IMR-90 (cell line): ENCODE measurements at regions not wholly inside any gene's neighbourhood (a gene's known extent, or its start where the extent isn't known, plus 50 kb on each side); places are given as distances from the start of the nearest gene placed in this dataset.
A peak's percentile ranks its signal among the peaks of the same experiment; 100 is the strongest.

Experiments
- ATAC-seq: fragments of 200-7000 bp; cut with Tn5 transposase; 2 replicates; pipeline ENCODE4 v1.9.1; 2020; ENCODE audit warnings: low read depth, mild to moderate bottlenecking, moderate library complexity
- BruUV-seq: library from RNA; stranded (reverse); fragments of 400-500 nt; replicated peaks from 2 replicates; lab custom pipeline; 2021; lab: Mats Ljungman, UMichigan
- CTCF ChIA-PET: fragments of 300-600 bp; formaldehyde crosslinking; extraction: SDS; loops from one replicate; lab custom pipeline; 2021; ENCODE audit warnings: antibody characterized with exemption; lab: Yijun Ruan, JAX
- POLR2A ChIA-PET: fragments of 300-600 bp; sonication (Branson Sonifier 250); formaldehyde crosslinking; loops from one replicate; lab custom pipeline; 2022; ENCODE audit warnings: antibody characterized with exemption; ENCODE audit not compliant: unreplicated experiment; lab: Charles Lee
- DNase-seq: peaks from one replicate; pipeline ENCODE4 v3.0.0; 2013
- H2AFZ ChIP-seq: replicated peaks from 2 replicates; pipeline ENCODE3; 2013; ENCODE audit warnings: low read length, mild to moderate bottlenecking; ENCODE audit not compliant: poor library complexity
- H2AK5ac ChIP-seq: 2 replicates; pipeline ENCODE4 v1.6.1; 2013; ENCODE audit warnings: low read depth, low read length, inconsistent platforms
- H2AK9ac ChIP-seq: replicated peaks from 2 replicates; pipeline ENCODE3; 2013; ENCODE audit warnings: mild to moderate bottlenecking, low read depth, low read length, moderate library complexity; ENCODE audit not compliant: poor library complexity
- H2BK120ac ChIP-seq: 2 replicates; pipeline ENCODE4 v1.6.1; 2013; ENCODE audit warnings: low read depth, low read length, inconsistent platforms
- H2BK15ac ChIP-seq: 3 replicates; pipeline ENCODE4 v1.6.1; 2013; ENCODE audit warnings: low read depth, low read length, inconsistent platforms
- H2BK20ac ChIP-seq: 2 replicates; pipeline ENCODE4 v1.6.1; 2013; ENCODE audit warnings: low read depth, mild to moderate bottlenecking, inconsistent platforms, low read length, moderate library complexity
- H2BK5ac ChIP-seq: 2 replicates; pipeline ENCODE4 v1.6.1; 2013; ENCODE audit warnings: mild to moderate bottlenecking, low read depth, low read length, inconsistent platforms; ENCODE audit not compliant: poor library complexity, severe bottlenecking
- H3K14ac ChIP-seq: replicated peaks from 2 replicates; pipeline ENCODE4 v1.6.1; 2013; ENCODE audit warnings: low read depth, low read length, inconsistent platforms
- H3K18ac ChIP-seq: 2 replicates; pipeline ENCODE4 v1.6.1; 2013; ENCODE audit warnings: low read depth, low read length, control low read depth
- H3K23ac ChIP-seq: 2 replicates; pipeline ENCODE4 v1.6.1; 2013; ENCODE audit warnings: low read depth, low read length, inconsistent platforms
- H3K27ac ChIP-seq: 2 replicates; pipeline ENCODE4 v1.5.1; 2013; ENCODE audit warnings: mild to moderate bottlenecking, control low read depth, low read length; ENCODE audit not compliant: insufficient read depth
- H3K27me3 ChIP-seq: 2 replicates; pipeline ENCODE4 v1.6.1; 2013; ENCODE audit warnings: low read length; ENCODE audit not compliant: control insufficient read depth, insufficient read depth
- H3K36me3 ChIP-seq: 2 replicates; pipeline ENCODE4 v1.6.1; 2013; ENCODE audit warnings: low read length, mixed read lengths; ENCODE audit not compliant: control insufficient read depth, insufficient read depth
- H3K4ac ChIP-seq: 2 replicates; pipeline ENCODE4 v1.6.1; 2013; ENCODE audit warnings: low read depth, low read length, inconsistent platforms
- H3K4me1 ChIP-seq: 2 replicates; pipeline ENCODE4 v1.6.1; 2013; ENCODE audit warnings: low read length, mixed read lengths; ENCODE audit not compliant: control insufficient read depth, insufficient read depth
- H3K4me2 ChIP-seq: 2 replicates; pipeline ENCODE4 v1.6.1; 2013; ENCODE audit warnings: low read depth, mild to moderate bottlenecking, control low read depth, low read length, moderate library complexity
- H3K4me3 ChIP-seq: 2 replicates; pipeline ENCODE4 v1.5.1; 2013; ENCODE audit warnings: low read depth, mild to moderate bottlenecking, control low read depth, low read length, moderate library complexity; ENCODE audit not compliant: insufficient read depth
- H3K56ac ChIP-seq: 2 replicates; pipeline ENCODE4 v1.6.1; 2013; ENCODE audit warnings: low read length, inconsistent platforms; ENCODE audit not compliant: insufficient read depth; ENCODE audit errors: extremely low read depth
- H3K79me1 ChIP-seq, 2 experiments: 2 replicates each; pipeline ENCODE4 v1.6.1; 2013; ENCODE audit warnings: low read length in 2 of 2, inconsistent platforms in 1 of 2, low read depth in 1 of 2
- H3K9ac ChIP-seq: 2 replicates; pipeline ENCODE4 v1.6.1; 2013; ENCODE audit warnings: low read depth, low read length, control low read depth
- H3K9me1 ChIP-seq: 2 replicates; pipeline ENCODE4 v1.6.1; 2013; ENCODE audit warnings: low read length, inconsistent platforms; ENCODE audit not compliant: insufficient read depth
- H3K9me3 ChIP-seq: 2 replicates; pipeline ENCODE4 v1.6.1; 2013; ENCODE audit warnings: low read length; ENCODE audit not compliant: control insufficient read depth, insufficient read depth
- H4K20me1 ChIP-seq: 2 replicates; pipeline ENCODE4 v1.6.1; 2013; ENCODE audit warnings: low read length, inconsistent platforms; ENCODE audit not compliant: insufficient read depth
- H4K5ac ChIP-seq: 2 replicates; pipeline ENCODE4 v1.6.1; 2013; ENCODE audit warnings: mild to moderate bottlenecking, low read depth, low read length, control low read depth
- H4K8ac ChIP-seq, 2 experiments: 2 replicates each; pipeline ENCODE4 v1.6.1; 2013; ENCODE audit warnings: low read depth in 2 of 2, low read length in 2 of 2, control low read depth in 1 of 2, inconsistent platforms in 1 of 2
- H4K91ac ChIP-seq: 2 replicates; pipeline ENCODE4 v1.6.1; 2013; ENCODE audit warnings: low read depth, low read length, inconsistent platforms; ENCODE audit not compliant: insufficient read depth
- BHLHE40 ChIP-seq: fragments of 150-350 bp; IDR thresholded peaks from 2 replicates; pipeline ENCODE4 v1.6.1; 2016; ENCODE audit warnings: mild to moderate bottlenecking, low read depth, low read length
- CEBPB ChIP-seq: IDR thresholded peaks from 2 replicates; pipeline ENCODE4 v1.6.1; 2012; ENCODE audit warnings: low read depth, low read length, improper control_type of control experiment
- CHD1 ChIP-seq: IDR thresholded peaks from 2 replicates; pipeline ENCODE4 v1.6.1; 2012; ENCODE audit warnings: low read depth, low read length, improper control_type of control experiment
- CTCF ChIP-seq: conservative IDR thresholded peaks from 2 replicates; pipeline ENCODE4 v1.5.1; 2012; ENCODE audit warnings: mild to moderate bottlenecking, low read depth, low read length, improper control_type of control experiment
- ELK1 ChIP-seq: fragments of 150-350 bp; IDR thresholded peaks from 2 replicates; pipeline ENCODE4 v1.6.1; 2016; ENCODE audit warnings: low read depth, mild to moderate bottlenecking, low read length, moderate library complexity, borderline replicate concordance
- FOS ChIP-seq: fragments of 150-350 bp; IDR thresholded peaks from 2 replicates; pipeline ENCODE4 v1.6.1; 2016; ENCODE audit warnings: low read depth, low read length
- MAFK ChIP-seq: IDR thresholded peaks from 2 replicates; pipeline ENCODE4 v1.6.1; 2012; ENCODE audit warnings: low read depth, low read length, improper control_type of control experiment
- MAZ ChIP-seq: IDR thresholded peaks from 2 replicates; pipeline ENCODE4 v1.6.1; 2012; ENCODE audit warnings: low read depth, mild to moderate bottlenecking, low read length, improper control_type of control experiment, moderate library complexity, borderline replicate concordance
- MXI1 ChIP-seq: IDR thresholded peaks from 2 replicates; pipeline ENCODE4 v1.6.1; 2012; ENCODE audit warnings: low read depth, mild to moderate bottlenecking, low read length, moderate library complexity, borderline replicate concordance
- NFE2L2 ChIP-seq: fragments of 150-350 bp; IDR thresholded peaks from 2 replicates; pipeline ENCODE4 v1.6.1; 2016; ENCODE audit warnings: low read depth, mild to moderate bottlenecking, low read length
- POLR2A ChIP-seq: IDR thresholded peaks from 2 replicates; pipeline ENCODE4 v1.6.1; 2012; ENCODE audit warnings: mild to moderate bottlenecking, low read depth, low read length
- RAD21 ChIP-seq: IDR thresholded peaks from 2 replicates; pipeline ENCODE4 v1.6.1; 2012; ENCODE audit warnings: low read length, improper control_type of control experiment
- RCOR1 ChIP-seq: IDR thresholded peaks from 2 replicates; pipeline ENCODE4 v1.6.1; 2012; ENCODE audit warnings: mild to moderate bottlenecking, low read length, improper control_type of control experiment; ENCODE audit not compliant: insufficient replicate concordance
- RFX5 ChIP-seq: IDR thresholded peaks from 2 replicates; pipeline ENCODE4 v1.8.0; 2012; ENCODE audit warnings: low read depth, mild to moderate bottlenecking, low read length, moderate library complexity
- SMC3 ChIP-seq: fragments of 150-350 bp; IDR thresholded peaks from 2 replicates; pipeline ENCODE4 v1.6.1; 2016; ENCODE audit warnings: low read depth, mild to moderate bottlenecking, antibody characterized with exemption, low read length, moderate library complexity
- USF2 ChIP-seq: fragments of 150-350 bp; IDR thresholded peaks from 2 replicates; pipeline ENCODE4 v1.6.1; 2017; ENCODE audit warnings: mild to moderate bottlenecking, antibody characterized with exemption, low read length, low read depth
- WGBS, 2 experiments: methylation state at CpG; one replicate each; pipeline versions ENCODE4 v1.1.5 to v1.1.7; 2013; ENCODE audit warnings: missing lambda C conversion rate in 2 of 2; ENCODE audit not compliant: insufficient read length in 1 of 2; ENCODE audit errors: extremely low coverage in 2 of 2; 5-methylcytosine and 5-hydroxymethylcytosine counted together
- dilution Hi-C: fragments of 300-500 bp; cut with HindIII; formaldehyde crosslinking; loops from one replicate; pipeline ENCODE4 v1.14.3; 2018; ENCODE audit warnings: low sequenced_read_pairs; ENCODE audit not compliant: unreplicated experiment
- in situ Hi-C: fragments of 300-500 bp; cut with MboI; formaldehyde crosslinking; loops from 3 replicates; pipeline ENCODE4 v1.14.3; 2019; ENCODE audit warnings: low sequenced_read_pairs, inconsistent platforms, mixed read lengths
- intact Hi-C: fragments of 100-400 bp; cut with micrococcal nuclease; formaldehyde crosslinking; loops from 2 replicates; pipeline ENCODE4 v1.10.0; 2022

- no peak overlapping the region for H4K5ac ChIP-seq
- ChIA-PET POLR2A (no interaction called here), CTCF (no interaction called here)
- H3K4me1 ChIP-seq = peaks cover 2% of the 10 kb centered on the region
- H3K56ac ChIP-seq = no peak overlapping the region
- peak overlapping the region; percentile 83; the same call in 2 of the 3 replicates for H2BK15ac ChIP-seq
- intact Hi-C loops = no loop called here
- H3K9ac ChIP-seq = no peak overlapping the region
- H3K4ac ChIP-seq = no peak overlapping the region
- H2AK9ac ChIP-seq = no peak overlapping the region
- no peak overlapping the region for H2BK5ac ChIP-seq
- H3K9me3 ChIP-seq = peaks cover 4% of the 10 kb centered on the region
- H4K20me1 ChIP-seq = no peaks in the 10 kb centered on the region
- H2BK20ac ChIP-seq = no peak overlapping the region
- DNase-seq (no peak), ATAC-seq (no peak)
- no peak overlapping the region for H4K91ac ChIP-seq
- no peak overlapping the region for H2AK5ac ChIP-seq
- H3K9me1 ChIP-seq = no peaks in the 10 kb centered on the region
- no peak overlapping the region for H2AFZ ChIP-seq
- H3K14ac ChIP-seq = no peak overlapping the region; the same call in 1 of the 2 replicates
- TF ChIP-seq RCOR1 = no peak
- TF ChIP-seq POLR2A = no peak
- TF ChIP-seq MAFK = no peak
- no peak for TF ChIP-seq USF2
- no peak for TF ChIP-seq MXI1
- no peak for TF ChIP-seq RFX5
- no peak for TF ChIP-seq MAZ
- TF ChIP-seq ELK1 = no peak
- TF ChIP-seq SMC3 = no peak
- no peak for TF ChIP-seq FOS
- no peak for TF ChIP-seq CTCF
- TF ChIP-seq CHD1 = no peak
- TF ChIP-seq NFE2L2 = no peak
- no peak for TF ChIP-seq CEBPB
- no peak for TF ChIP-seq BHLHE40
- no peak for TF ChIP-seq RAD21
- H3K27me3 ChIP-seq = no peaks in the 10 kb centered on the region
- no peak overlapping the region for H3K27ac ChIP-seq
- BruUV-seq = no TSS peak
- H3K23ac ChIP-seq = no peak overlapping the region
- in situ Hi-C loops = loop anchor here (10.0 kb wide), 2 partner anchors 1104 to 1134 kb away; no protein-coding TSS in a partner anchor
- no peak overlapping the region for H3K18ac ChIP-seq
- H3K36me3 ChIP-seq = no peaks in the 10 kb centered on the region
- no peaks in the 10 kb centered on the region for H3K79me1 ChIP-seq
- H3K4me3 ChIP-seq = no peak overlapping the region
- H4K8ac ChIP-seq = no peak overlapping the region
- no peak overlapping the region for H3K4me2 ChIP-seq
- dilution Hi-C loops = no loop called here
- no peak overlapping the region for H2BK120ac ChIP-seq
- WGBS, 2 experiments = no CpG with 5 or more reads among the region's 2 CpGs
Observed at GRCh38 chr6:112770308-112770707, 423.2 kb downstream of the RFPL4B start.
